IPS DF 6.9 (cell line): ENCODE measurements at regions not wholly inside any gene's neighbourhood (a gene's known extent, or its start where the extent isn't known, plus 50 kb on each side); places are given as distances from the start of the nearest gene placed in this dataset.

Experiments
- DNase-seq: peaks from one replicate; pipeline ENCODE4 v3.0.0-alpha.2; 2013; ENCODE audit warnings: low read depth, low spot score
- H3K27ac ChIP-seq: one replicate; pipeline ENCODE4 v1.5.1; 2013; ENCODE audit warnings: low read length, control low read depth
- H3K27me3 ChIP-seq: 2 replicates; pipeline ENCODE4 v1.6.1; 2013; ENCODE audit warnings: mild to moderate bottlenecking, low read length; ENCODE audit not compliant: control insufficient read depth, insufficient read depth
- H3K36me3 ChIP-seq: 2 replicates; pipeline ENCODE4 v1.6.1; 2013; ENCODE audit warnings: low read length; ENCODE audit not compliant: control insufficient read depth, insufficient read depth
- H3K4me1 ChIP-seq: 2 replicates; pipeline ENCODE4 v1.6.1; 2013; ENCODE audit warnings: low read length; ENCODE audit not compliant: control insufficient read depth, insufficient read depth
- H3K4me3 ChIP-seq: 2 replicates; pipeline ENCODE4 v1.5.1; 2013; ENCODE audit warnings: mild to moderate bottlenecking, low read length
- H3K9me3 ChIP-seq: 2 replicates; pipeline ENCODE4 v1.6.1; 2013; ENCODE audit warnings: low read length, inconsistent platforms; ENCODE audit not compliant: control insufficient read depth, insufficient read depth
- WGBS: extraction: QIAGEN DNeasy Blood & Tissue Kit; methylation state at CpG from one replicate; pipeline ENCODE4 v1.1.7; 2013; ENCODE audit warnings: mixed read lengths, missing lambda C conversion rate; ENCODE audit not compliant: insufficient read length, insufficient coverage; 5-methylcytosine and 5-hydroxymethylcytosine counted together

- Histone ChIP-seq H3K4me1 (no peaks in the 10 kb centered on the region), H3K4me3 (no peak overlapping the region), H3K27ac (no peak overlapping the region), H3K9me3 (no peaks in the 10 kb centered on the region), H3K36me3 (no peaks in the 10 kb centered on the region), H3K27me3 (no peaks in the 10 kb centered on the region)
- WGBS: no CpG with 5 or more reads among the region's 1 CpG
- DNase-seq: no peak
Measured at GRCh38 chr2:180146114-180146513, 139.0 kb upstream of the CWC22 start.

- no peak for DNase-seq
- WGBS: no CpG with 5 or more reads among the region's 5 CpGs
- H3K9me3 ChIP-seq: no peaks in the 10 kb centered on the region
Measured at GRCh38 chr2:180145163-180145562, 138.1 kb upstream of the CWC22 start.

GRCh38 chr2:180144338-180144813, 137.3 kb upstream of the CWC22 start:
- H3K36me3 ChIP-seq: no peaks in the 10 kb centered on the region
- H3K9me3 ChIP-seq: no peaks in the 10 kb centered on the region
- no peaks in the 10 kb centered on the region for H3K27me3 ChIP-seq
- H3K4me3 ChIP-seq: no peak overlapping the region
- no peak overlapping the region for H3K27ac ChIP-seq
- no peak for DNase-seq
- no peaks in the 10 kb centered on the region for H3K4me1 ChIP-seq

More at GRCh38 chr2:180145163-180145562, 138.1 kb upstream of the CWC22 start:
- H3K4me1 ChIP-seq: no peaks in the 10 kb centered on the region
- no peaks in the 10 kb centered on the region for H3K36me3 ChIP-seq
- H3K27me3 ChIP-seq: no peaks in the 10 kb centered on the region
- no peak overlapping the region for H3K4me3 ChIP-seq
- no peak overlapping the region for H3K27ac ChIP-seq

GRCh38 chr2:180143633-180144337, 136.7 kb upstream of the CWC22 start:
- Histone ChIP-seq H3K9me3 (no peaks in the 10 kb centered on the region), H3K4me3 (no peak overlapping the region), H3K27me3 (no peaks in the 10 kb centered on the region), H3K4me1 (no peaks in the 10 kb centered on the region), H3K27ac (no peak overlapping the region), H3K36me3 (no peaks in the 10 kb centered on the region)
- no CpG with 5 or more reads among the region's 5 CpGs for WGBS
- no peak for DNase-seq

GRCh38 chr2:180141600-180141999, 134.5 kb upstream of the CWC22 start:
- no peaks in the 10 kb centered on the region for H3K27me3 ChIP-seq
- H3K27ac ChIP-seq: no peak overlapping the region
- no peak overlapping the region for H3K4me3 ChIP-seq
- no peaks in the 10 kb centered on the region for H3K9me3 ChIP-seq
- DNase-seq: no peak
- no CpG with 5 or more reads among the region's 2 CpGs for WGBS
- H3K4me1 ChIP-seq: no peaks in the 10 kb centered on the region
- H3K36me3 ChIP-seq: no peaks in the 10 kb centered on the region

- Histone ChIP-seq H3K27ac (no peak overlapping the region), H3K27me3 (no peaks in the 10 kb centered on the region), H3K4me3 (no peak overlapping the region), H3K4me1 (no peaks in the 10 kb centered on the region), H3K9me3 (no peaks in the 10 kb centered on the region), H3K36me3 (no peaks in the 10 kb centered on the region)
- DNase-seq: no peak
- no CpG with 5 or more reads among the region's 1 CpG for WGBS
Measured at GRCh38 chr2:180133736-180134135, 126.6 kb upstream of the CWC22 start.

GRCh38 chr2:180130403-180130802, 123.3 kb upstream of the CWC22 start:
- Histone ChIP-seq H3K4me1 (peaks cover 3% of the 10 kb centered on the region; the same call in 1 of the 2 replicates), H3K9me3 (no peaks in the 10 kb centered on the region), H3K36me3 (no peaks in the 10 kb centered on the region), H3K27ac (no peak overlapping the region), H3K4me3 (no peak overlapping the region), H3K27me3 (no peaks in the 10 kb centered on the region)
- DNase-seq: no peak

GRCh38 chr2:180128861-180129260, 121.8 kb upstream of the CWC22 start:
- H3K27me3 ChIP-seq: no peaks in the 10 kb centered on the region
- no peaks in the 10 kb centered on the region for H3K9me3 ChIP-seq
- peaks cover 3% of the 10 kb centered on the region; the same call in 1 of the 2 replicates for H3K4me1 ChIP-seq
- H3K36me3 ChIP-seq: no peaks in the 10 kb centered on the region
- no peak for DNase-seq
- no CpG with 5 or more reads among the region's 2 CpGs for WGBS
- H3K4me3 ChIP-seq: no peak overlapping the region
- no peak overlapping the region for H3K27ac ChIP-seq

- DNase-seq: peak; percentile 76
- Histone ChIP-seq H3K27me3 (no peaks in the 10 kb centered on the region), H3K27ac (no peak overlapping the region), H3K4me1 (peaks cover 3% of the 10 kb centered on the region; the same call in 1 of the 2 replicates), H3K36me3 (no peaks in the 10 kb centered on the region), H3K9me3 (no peaks in the 10 kb centered on the region), H3K4me3 (no peak overlapping the region)
- no CpG with 5 or more reads among the region's 13 CpGs for WGBS
Measured at GRCh38 chr2:180125245-180125962, 118.3 kb upstream of the CWC22 start.

GRCh38 chr2:180124273-180125139, 117.4 kb upstream of the CWC22 start:
- peaks cover 3% of the 10 kb centered on the region; the same call in 1 of the 2 replicates for H3K4me1 ChIP-seq
- DNase-seq: no peak
- H3K9me3 ChIP-seq: no peaks in the 10 kb centered on the region
- H3K36me3 ChIP-seq: no peaks in the 10 kb centered on the region
- H3K4me3 ChIP-seq: no peak overlapping the region
- WGBS: no CpG with 5 or more reads among the region's 8 CpGs
- no peak overlapping the region for H3K27ac ChIP-seq
- no peaks in the 10 kb centered on the region for H3K27me3 ChIP-seq
